HEK293T (cell line): ENCODE measurements at regions not wholly inside any gene's neighbourhood (a gene's known extent, or its start where the extent isn't known, plus 50 kb on each side); places are given as distances from the start of the nearest gene placed in this dataset.

Experiments used
- ELF4 ChIP-seq: fragments of 450-650 bp; IDR thresholded peaks from 2 replicates; pipeline ENCODE4 v1.6.1; 2017; ENCODE audit warnings: antibody characterized with exemption
- FOXM1 ChIP-seq: fragments of 450-650 bp; IDR thresholded peaks from 2 replicates; pipeline ENCODE4 v1.6.1; 2017; ENCODE audit warnings: mild to moderate bottlenecking, borderline replicate concordance
- ZNF384 ChIP-seq: fragments of 450-650 bp; IDR thresholded peaks from 2 replicates; pipeline ENCODE4 v1.6.1; 2016

DNA sequence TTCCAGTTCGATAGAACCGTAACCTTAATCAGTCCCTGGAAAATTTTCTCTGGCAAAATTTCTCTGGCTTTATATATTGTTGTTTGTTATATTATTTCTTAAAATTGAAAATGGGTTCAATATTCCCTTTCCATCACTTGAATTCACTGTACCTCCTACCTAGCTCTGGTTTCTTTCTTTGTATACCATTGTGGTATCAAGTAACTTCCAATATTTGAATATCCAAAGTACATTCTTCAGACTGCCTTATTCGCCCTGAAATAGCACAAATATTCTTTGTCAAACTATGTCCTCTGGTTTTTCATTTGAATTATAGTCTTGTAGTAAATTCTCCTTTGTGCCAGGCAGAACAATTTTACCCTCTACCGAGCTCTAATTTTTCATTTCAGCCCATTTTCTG, 541.6 kb downstream of the REEP3 start:
- TF ChIP-seq FOXM1 (no peak), ZNF384 (no peak), ELF4 (no peak)
